GM21381 (cell line): ENCODE measurements at regions not wholly inside any gene's neighbourhood (a gene's known extent, or its start where the extent isn't known, plus 50 kb on each side); places are given as distances from the start of the nearest gene placed in this dataset.

Source experiments
- ATAC-seq: cut with Tn5 transposase; IDR thresholded peaks from one replicate; pipeline ENCODE4 v1.9.1; 2021; ENCODE audit warnings: mild to moderate bottlenecking, moderate library complexity; ENCODE audit not compliant: unreplicated experiment

GRCh38 chr5:105977163-105977562 is 1693.6 kb downstream of the EFNA5 start:
- no peak for ATAC-seq

GRCh38 chr5:105970919-105971318 is 1699.8 kb downstream of the EFNA5 start:
- no peak for ATAC-seq

GRCh38 chr5:105968981-105969380 is 1701.8 kb downstream of the EFNA5 start:
- ATAC-seq, result no peak

- no peak for ATAC-seq
These were observed 1707.0 kb downstream of the EFNA5 start for GRCh38 chr5:105963696-105964255.

GRCh38 chr5:105961572-105961971 is 1709.2 kb downstream of the EFNA5 start:
- no peak for ATAC-seq

- no peak for ATAC-seq
These were observed 1714.1 kb downstream of the EFNA5 start for GRCh38 chr5:105956456-105957196.

- no peak for ATAC-seq
These were observed 1716.4 kb downstream of the EFNA5 start for GRCh38 chr5:105954341-105954740.

GRCh38 chr5:105953616-105954015 is 1717.1 kb downstream of the EFNA5 start:
- no peak for ATAC-seq

- ATAC-seq, result no peak
These were observed 1717.9 kb downstream of the EFNA5 start for GRCh38 chr5:105952875-105953274.

GRCh38 chr5:105947461-105947860 is 1723.3 kb downstream of the EFNA5 start:
- no peak for ATAC-seq

- ATAC-seq, result no peak
These were observed 1725.3 kb downstream of the EFNA5 start for GRCh38 chr5:105945203-105945972.

GRCh38 chr5:105940181-105940580 is 1730.6 kb downstream of the EFNA5 start:
- ATAC-seq, result no peak

GRCh38 chr5:105934171-105934570 is 1736.6 kb downstream of the EFNA5 start:
- ATAC-seq, result no peak

- no peak for ATAC-seq
These were observed 1738.8 kb downstream of the EFNA5 start for GRCh38 chr5:105931881-105932421.

GRCh38 chr5:105929858-105930257 is 1740.9 kb downstream of the EFNA5 start:
- ATAC-seq, result no peak

GRCh38 chr5:105924366-105924765 is 1746.4 kb downstream of the EFNA5 start:
- ATAC-seq, result no peak

- no peak for ATAC-seq
These were observed 1748.2 kb downstream of the EFNA5 start for GRCh38 chr5:105922574-105922973.

- no peak for ATAC-seq
These were observed 1748.7 kb downstream of the EFNA5 start for GRCh38 chr5:105922080-105922479.

GRCh38 chr5:105917189-105917588 is 1753.5 kb downstream of the EFNA5 start:
- ATAC-seq, result no peak

GRCh38 chr5:105907016-105907415 is 1763.7 kb downstream of the EFNA5 start:
- ATAC-seq, result no peak

GRCh38 chr5:105905392-105905791 is 1765.3 kb downstream of the EFNA5 start:
- ATAC-seq, result no peak

GRCh38 chr5:105903069-105903468 is 1767.7 kb downstream of the EFNA5 start:
- ATAC-seq, result no peak
